Panc1 (cell line): ENCODE measurements at regions not wholly inside any gene's neighbourhood (a gene's known extent, or its start where the extent isn't known, plus 50 kb on each side); places are given as distances from the start of the nearest gene placed in this dataset.

Experiments
- POLR2AphosphoS5 ChIP-seq: IDR thresholded peaks from 2 replicates; pipeline ENCODE4 v1.6.1; 2012; ENCODE audit warnings: mild to moderate bottlenecking, low read depth, low read length, moderate library complexity
- TF ChIP-seq, protein P1 (sequence below): fragments of 450-650 bp; IDR thresholded peaks from 2 replicates; pipeline ENCODE4 v1.5.1; 2017; ENCODE audit warnings: mild to moderate bottlenecking

DNA sequence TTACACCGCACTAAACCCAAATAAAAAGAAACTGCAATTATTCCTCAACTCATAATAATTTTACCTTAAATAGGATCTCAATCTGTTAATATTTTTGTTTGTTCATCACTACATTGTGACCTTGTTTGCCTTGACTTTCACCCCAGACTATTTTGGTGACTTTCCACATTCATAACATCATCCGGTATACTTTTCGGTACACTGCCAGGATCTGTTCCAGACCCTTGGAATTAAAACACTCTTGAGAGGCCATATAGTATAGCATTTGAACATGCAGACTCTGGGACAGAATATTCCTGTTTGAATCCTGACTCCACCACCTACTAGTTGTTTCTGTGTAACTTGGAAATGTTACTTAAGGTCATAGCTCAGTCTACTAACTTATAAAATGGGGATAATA lies 577.4 kb downstream of the METTL4 start:
- TF ChIP-seq, protein P1, sequence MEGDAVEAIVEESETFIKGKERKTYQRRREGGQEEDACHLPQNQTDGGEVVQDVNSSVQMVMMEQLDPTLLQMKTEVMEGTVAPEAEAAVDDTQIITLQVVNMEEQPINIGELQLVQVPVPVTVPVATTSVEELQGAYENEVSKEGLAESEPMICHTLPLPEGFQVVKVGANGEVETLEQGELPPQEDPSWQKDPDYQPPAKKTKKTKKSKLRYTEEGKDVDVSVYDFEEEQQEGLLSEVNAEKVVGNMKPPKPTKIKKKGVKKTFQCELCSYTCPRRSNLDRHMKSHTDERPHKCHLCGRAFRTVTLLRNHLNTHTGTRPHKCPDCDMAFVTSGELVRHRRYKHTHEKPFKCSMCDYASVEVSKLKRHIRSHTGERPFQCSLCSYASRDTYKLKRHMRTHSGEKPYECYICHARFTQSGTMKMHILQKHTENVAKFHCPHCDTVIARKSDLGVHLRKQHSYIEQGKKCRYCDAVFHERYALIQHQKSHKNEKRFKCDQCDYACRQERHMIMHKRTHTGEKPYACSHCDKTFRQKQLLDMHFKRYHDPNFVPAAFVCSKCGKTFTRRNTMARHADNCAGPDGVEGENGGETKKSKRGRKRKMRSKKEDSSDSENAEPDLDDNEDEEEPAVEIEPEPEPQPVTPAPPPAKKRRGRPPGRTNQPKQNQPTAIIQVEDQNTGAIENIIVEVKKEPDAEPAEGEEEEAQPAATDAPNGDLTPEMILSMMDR = no peak
- no peak for TF ChIP-seq POLR2AphosphoS5
